Activated CD8-positive, alpha-beta T cell treated with anti-CD3 and anti-CD28 coated beads, Interleukin-2, amount 10 ng/mL, durations not matched to agents 7 days and 5 days (primary cell): ENCODE measurements at regions not wholly inside any gene's neighbourhood (a gene's known extent, or its start where the extent isn't known, plus 50 kb on each side); places are given as distances from the start of the nearest gene placed in this dataset.

Experiments
- ATAC-seq: fragments of 150-1000 bp; cut with Tn5 transposase; one replicate; pipeline ENCODE4 v1.10.0; 2021; ENCODE audit warnings: moderate library complexity
- CTCF ChIA-PET: fragments of 350-600 bp; sonication (Branson Sonifier 250); formaldehyde crosslinking; loops from one replicate; lab custom pipeline; 2021; ENCODE audit warnings: antibody characterized with exemption; lab: Charles Lee
- POLR2A ChIA-PET: fragments of 350-600 bp; sonication (Branson Sonifier 250); formaldehyde crosslinking; loops from one replicate; lab custom pipeline; 2021; ENCODE audit warnings: antibody characterized with exemption; lab: Charles Lee
- DNase-seq: peaks from one replicate; pipeline ENCODE4 v3.0.0-alpha.2; 2020
- H3K27ac Mint-ChIP-seq: one replicate; pipeline ENCODE4 v1.8.0; 2021; ENCODE audit warnings: mild to moderate bottlenecking, mixed read lengths
- H3K27me3 Mint-ChIP-seq: one replicate; pipeline ENCODE4 v1.8.0; 2021; ENCODE audit warnings: low read depth, mixed read lengths
- H3K36me3 Mint-ChIP-seq: one replicate; pipeline ENCODE4 v1.8.0; 2021; ENCODE audit warnings: low read depth, mixed read lengths
- H3K4me1 Mint-ChIP-seq: one replicate; pipeline ENCODE4 v1.8.0; 2021; ENCODE audit warnings: low read depth, mixed read lengths
- H3K4me3 Mint-ChIP-seq: one replicate; pipeline ENCODE4 v1.8.0; 2021; ENCODE audit warnings: mild to moderate bottlenecking, mixed read lengths
- H3K9me3 Mint-ChIP-seq: one replicate; pipeline ENCODE4 v1.8.0; 2022; ENCODE audit warnings: mixed read lengths; ENCODE audit not compliant: insufficient read depth

DNA sequence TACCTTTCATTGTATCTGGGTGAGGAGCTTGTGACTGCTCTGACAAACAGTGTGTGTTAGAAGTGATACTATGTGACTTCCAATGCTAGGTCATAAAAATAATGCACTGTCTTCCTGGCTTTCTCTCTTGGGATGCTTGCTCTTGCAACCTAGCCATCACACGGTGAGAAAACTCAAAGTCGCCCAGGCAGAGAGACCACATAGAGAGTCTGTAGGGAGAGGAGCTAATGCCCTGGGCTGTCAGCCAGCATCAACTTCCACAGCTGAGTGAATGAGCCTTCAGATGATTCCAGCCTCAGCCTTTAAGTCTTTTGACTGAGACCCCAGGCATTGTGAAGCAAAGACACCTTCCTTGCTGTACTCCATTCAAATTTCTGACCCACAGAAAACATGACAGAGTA, 220.6 kb upstream of the SGO1 start:
- H3K36me3 Mint-ChIP-seq = no peaks in the 10 kb centered on the region
- ATAC-seq (no peak), DNase-seq (no peak)
- ChIA-PET POLR2A (no interaction called here), CTCF (no interaction called here)
- no peaks in the 10 kb centered on the region for H3K27me3 Mint-ChIP-seq
- H3K27ac Mint-ChIP-seq = no peak overlapping the region
- no peaks in the 10 kb centered on the region for H3K9me3 Mint-ChIP-seq
- H3K4me1 Mint-ChIP-seq = no peaks in the 10 kb centered on the region
- H3K4me3 Mint-ChIP-seq = no peak overlapping the region

DNA sequence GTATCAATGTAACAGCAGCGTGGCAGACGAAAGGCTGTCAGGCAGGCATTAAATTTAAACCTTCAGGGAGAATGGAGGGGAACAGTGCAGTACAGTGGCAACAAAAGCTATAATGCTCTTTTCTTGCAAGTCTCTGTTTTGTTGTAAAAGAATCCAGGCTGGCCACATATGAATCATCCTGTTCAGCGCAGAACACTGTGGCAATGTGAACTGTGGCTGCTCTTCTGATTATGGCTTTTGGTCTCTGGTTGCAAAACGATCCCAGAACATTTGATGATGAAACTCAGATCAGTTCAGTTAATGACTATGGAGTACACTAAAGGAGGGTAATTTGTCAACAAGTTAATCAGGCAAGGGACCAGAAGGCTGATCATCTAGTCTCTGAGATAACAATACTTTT, 219.7 kb upstream of the SGO1 start:
- Mint-ChIP-seq H3K27ac (no peak overlapping the region), H3K27me3 (no peaks in the 10 kb centered on the region), H3K4me3 (no peak overlapping the region), H3K36me3 (no peaks in the 10 kb centered on the region), H3K9me3 (no peaks in the 10 kb centered on the region), H3K4me1 (no peaks in the 10 kb centered on the region)
- ChIA-PET POLR2A (no interaction called here), CTCF (no interaction called here)
- no peak for ATAC-seq
- no peak for DNase-seq

DNA sequence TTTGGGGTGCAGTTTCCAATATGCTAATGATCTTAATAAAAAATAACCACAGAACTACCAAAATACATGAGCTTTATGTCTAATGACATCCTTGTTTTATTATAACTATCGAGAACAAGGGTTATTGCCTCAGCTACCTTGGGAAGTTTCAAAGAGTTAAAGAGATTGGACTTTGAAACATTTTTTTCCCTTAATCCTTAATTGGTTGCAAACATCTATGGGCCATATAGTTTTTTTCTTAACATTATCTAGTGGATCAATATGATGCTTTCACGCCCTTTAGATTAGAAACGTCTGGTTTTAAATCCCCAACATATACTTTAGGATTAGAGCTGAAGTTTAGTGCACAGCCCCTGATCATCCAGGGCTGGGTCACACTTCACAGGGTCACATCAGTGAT, 219.2 kb upstream of the SGO1 start:
- H3K9me3 Mint-ChIP-seq = no peaks in the 10 kb centered on the region
- H3K4me1 Mint-ChIP-seq = no peaks in the 10 kb centered on the region
- no peak overlapping the region for H3K4me3 Mint-ChIP-seq
- ChIA-PET POLR2A (no interaction called here), CTCF (no interaction called here)
- ATAC-seq (no peak), DNase-seq (no peak)
- no peaks in the 10 kb centered on the region for H3K27me3 Mint-ChIP-seq
- no peaks in the 10 kb centered on the region for H3K36me3 Mint-ChIP-seq
- H3K27ac Mint-ChIP-seq = no peak overlapping the region

DNA sequence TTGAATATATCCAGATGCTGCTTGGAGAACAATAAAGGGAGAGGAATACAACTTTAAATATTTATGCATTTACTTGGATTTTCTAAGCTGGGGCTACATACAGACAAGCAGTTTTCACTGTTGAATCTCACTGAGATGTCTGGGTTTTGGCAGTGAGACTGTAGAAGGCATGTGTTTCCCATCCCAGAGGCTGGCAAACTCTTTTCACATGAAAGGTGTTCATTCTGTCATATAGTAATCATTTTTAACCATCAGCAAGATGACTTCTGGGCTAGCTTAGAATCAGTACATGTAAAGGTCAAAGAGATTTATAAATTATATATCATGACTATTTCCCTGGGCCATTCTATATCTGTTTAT, 218.7 kb upstream of the SGO1 start:
- no peak overlapping the region for H3K4me3 Mint-ChIP-seq
- H3K27me3 Mint-ChIP-seq = no peaks in the 10 kb centered on the region
- DNase-seq (no peak), ATAC-seq (no peak)
- ChIA-PET CTCF (no interaction called here), POLR2A (no interaction called here)
- no peaks in the 10 kb centered on the region for H3K9me3 Mint-ChIP-seq
- no peaks in the 10 kb centered on the region for H3K4me1 Mint-ChIP-seq
- H3K36me3 Mint-ChIP-seq = no peaks in the 10 kb centered on the region
- no peak overlapping the region for H3K27ac Mint-ChIP-seq

DNA sequence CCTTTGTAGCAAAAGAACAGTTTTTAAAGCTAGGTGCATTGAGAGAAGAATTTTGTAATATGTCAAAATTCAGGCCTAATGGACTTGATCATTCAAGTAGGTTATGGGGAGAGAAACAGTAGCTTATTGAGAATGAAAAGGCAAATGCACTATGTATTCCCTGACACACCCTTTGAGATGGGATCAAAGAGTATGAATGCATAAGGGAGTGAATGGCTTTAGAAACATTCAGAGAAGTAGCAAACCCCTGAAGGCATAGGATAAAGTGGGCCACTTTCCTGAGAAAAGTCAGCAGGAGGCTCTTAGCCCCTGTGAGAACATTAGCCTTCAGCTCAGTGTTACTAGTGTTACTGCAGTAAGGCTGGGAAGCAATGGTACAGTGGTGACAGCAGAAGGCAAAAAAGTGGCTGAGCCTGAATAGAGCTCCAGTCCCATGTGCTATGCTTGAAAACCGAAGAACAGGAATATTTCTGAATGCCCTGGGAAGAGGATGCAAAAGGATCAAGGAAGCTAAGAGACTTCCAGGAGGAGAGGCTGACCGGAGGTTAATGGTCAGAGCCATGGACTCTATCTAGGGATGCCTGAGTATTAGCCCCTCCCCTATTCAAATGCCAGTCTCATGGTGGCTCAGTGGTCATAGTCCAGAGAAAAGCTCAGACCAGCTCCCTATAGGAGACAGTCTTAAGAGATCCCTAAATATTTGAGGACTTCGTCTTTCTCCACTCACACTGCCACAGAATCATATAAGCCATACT, 218.2 kb upstream of the SGO1 start:
- no peaks in the 10 kb centered on the region for H3K36me3 Mint-ChIP-seq
- CTCF ChIA-PET = no interaction called here
- H3K4me3 Mint-ChIP-seq = no peak overlapping the region
- no peaks in the 10 kb centered on the region for H3K9me3 Mint-ChIP-seq
- DNase-seq (no peak), ATAC-seq (no peak)
- no peaks in the 10 kb centered on the region for H3K4me1 Mint-ChIP-seq
- POLR2A ChIA-PET = interaction anchor here (0.6 kb wide), 1 partner anchor 1035 kb away, joined by 3 read pairs; no protein-coding TSS in a partner anchor
- no peaks in the 10 kb centered on the region for H3K27me3 Mint-ChIP-seq
- H3K27ac Mint-ChIP-seq = no peak overlapping the region

DNA sequence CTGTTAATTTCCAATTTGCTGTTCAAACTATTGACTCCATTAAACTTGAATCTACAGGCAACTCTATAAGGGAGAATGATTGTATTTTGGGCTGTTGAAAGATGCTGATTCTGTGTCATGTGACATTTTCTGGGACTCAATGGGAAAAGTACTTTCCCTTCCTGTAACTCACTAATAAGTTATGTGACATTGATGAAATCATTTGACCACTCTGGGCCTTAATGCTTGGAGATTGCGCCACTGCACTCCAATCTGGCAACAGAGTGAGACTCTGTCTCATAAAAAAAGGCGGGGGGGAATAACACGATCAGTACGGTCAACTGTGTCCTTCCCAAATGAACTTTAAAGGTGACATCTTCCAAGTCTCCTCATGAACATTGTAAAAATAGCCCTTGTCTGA, 215.2 kb upstream of the SGO1 start:
- H3K9me3 Mint-ChIP-seq = no peaks in the 10 kb centered on the region
- no peak for ATAC-seq
- no peak for DNase-seq
- H3K27me3 Mint-ChIP-seq = no peaks in the 10 kb centered on the region
- H3K36me3 Mint-ChIP-seq = no peaks in the 10 kb centered on the region
- H3K27ac Mint-ChIP-seq = no peak overlapping the region
- H3K4me3 Mint-ChIP-seq = no peak overlapping the region
- no peaks in the 10 kb centered on the region for H3K4me1 Mint-ChIP-seq
- ChIA-PET POLR2A (no interaction called here), CTCF (no interaction called here)

DNA sequence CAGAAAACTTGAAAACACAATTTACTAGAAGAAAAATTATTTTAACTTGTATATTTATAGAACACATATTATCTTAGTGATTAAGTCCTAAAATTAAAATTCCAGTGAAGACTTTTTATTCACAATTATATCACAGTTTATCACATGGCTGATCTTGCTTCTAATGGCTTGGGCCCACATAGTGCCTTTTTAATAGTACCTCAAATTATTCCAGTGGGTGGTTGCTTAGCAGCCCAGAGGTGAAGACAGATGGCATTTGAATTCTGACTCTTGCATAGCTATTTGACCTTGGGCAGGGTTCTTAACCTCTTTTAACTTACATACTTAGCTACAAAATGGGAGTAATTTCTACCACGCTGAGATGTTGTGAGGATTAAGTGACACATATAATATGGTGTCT, 214.7 kb upstream of the SGO1 start:
- Mint-ChIP-seq H3K4me1 (no peaks in the 10 kb centered on the region), H3K36me3 (no peaks in the 10 kb centered on the region), H3K4me3 (no peak overlapping the region), H3K27ac (no peak overlapping the region), H3K27me3 (no peaks in the 10 kb centered on the region), H3K9me3 (no peaks in the 10 kb centered on the region)
- ChIA-PET CTCF (no interaction called here), POLR2A (no interaction called here)
- DNase-seq = no peak
- no peak for ATAC-seq

DNA sequence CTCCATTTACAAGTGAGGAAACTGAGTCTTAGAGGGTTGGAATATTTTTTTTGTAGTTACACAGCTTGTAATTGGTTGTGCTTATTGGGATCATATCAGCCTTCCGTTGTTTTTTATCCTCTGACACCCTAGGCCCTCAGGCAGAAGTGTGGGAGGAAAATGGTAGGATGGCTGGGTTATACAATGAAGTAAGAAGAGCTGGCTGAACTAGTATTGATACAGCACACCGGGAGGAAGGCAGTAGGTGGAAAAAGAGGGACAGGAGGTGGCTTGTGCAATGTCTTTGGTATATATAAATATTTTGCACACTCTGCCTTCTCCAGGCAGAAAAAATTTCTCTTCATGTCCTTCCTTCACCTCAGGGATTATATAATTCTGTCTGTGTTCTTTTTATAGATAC, 214.3 kb upstream of the SGO1 start:
- POLR2A ChIA-PET = no interaction called here
- no peaks in the 10 kb centered on the region for H3K36me3 Mint-ChIP-seq
- no peak overlapping the region for H3K27ac Mint-ChIP-seq
- ATAC-seq (no peak), DNase-seq (no peak)
- H3K9me3 Mint-ChIP-seq = no peaks in the 10 kb centered on the region
- CTCF ChIA-PET = no interaction called here
- H3K4me1 Mint-ChIP-seq = no peaks in the 10 kb centered on the region
- no peak overlapping the region for H3K4me3 Mint-ChIP-seq
- H3K27me3 Mint-ChIP-seq = no peaks in the 10 kb centered on the region

DNA sequence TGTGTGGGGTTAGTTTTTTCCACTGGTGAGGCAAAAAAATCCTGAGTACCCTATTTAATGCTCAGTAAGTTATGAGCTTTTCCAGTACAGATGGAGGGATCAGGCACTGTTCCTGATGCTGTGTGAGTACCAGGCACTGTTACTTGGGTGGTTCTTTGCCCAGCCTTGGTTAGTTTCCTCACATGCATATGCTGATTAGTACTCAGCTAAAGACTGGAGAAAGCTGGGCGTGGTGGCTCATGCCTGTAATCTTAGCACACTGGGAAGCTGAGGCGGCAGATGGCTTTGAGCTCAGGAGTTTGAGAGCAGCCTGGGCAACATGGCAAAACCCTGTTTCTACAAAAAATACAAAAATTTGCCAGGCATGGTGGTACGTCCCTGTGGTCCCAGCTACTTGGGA, 210.3 kb upstream of the SGO1 start:
- H3K36me3 Mint-ChIP-seq = no peaks in the 10 kb centered on the region
- no peaks in the 10 kb centered on the region for H3K27me3 Mint-ChIP-seq
- no peak for DNase-seq
- H3K27ac Mint-ChIP-seq = no peak overlapping the region
- no peak overlapping the region for H3K4me3 Mint-ChIP-seq
- no peaks in the 10 kb centered on the region for H3K9me3 Mint-ChIP-seq
- no peak for ATAC-seq
- ChIA-PET POLR2A (no interaction called here), CTCF (no interaction called here)
- no peaks in the 10 kb centered on the region for H3K4me1 Mint-ChIP-seq

DNA sequence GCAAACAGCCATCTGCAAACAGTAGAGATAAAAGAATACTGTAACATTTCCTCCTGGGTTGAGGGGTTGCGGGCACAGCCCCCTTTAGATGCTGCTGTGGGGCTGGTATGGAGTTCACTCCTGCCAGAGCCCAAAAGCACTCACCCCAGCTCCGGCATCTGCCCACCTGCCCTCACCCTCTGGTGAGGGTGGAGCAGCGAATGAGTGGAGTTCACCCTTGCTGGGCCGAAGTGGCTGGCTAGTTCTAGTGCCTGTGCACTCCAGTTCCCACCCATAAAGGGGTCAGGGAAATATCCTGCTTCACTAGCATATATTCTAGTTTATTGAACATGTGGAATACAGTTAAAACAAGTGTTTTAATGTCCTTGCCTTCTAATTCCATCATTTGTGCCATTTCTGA, 209.7 kb upstream of the SGO1 start:
- DNase-seq (no peak), ATAC-seq (no peak)
- no peaks in the 10 kb centered on the region for H3K9me3 Mint-ChIP-seq
- no peak overlapping the region for H3K4me3 Mint-ChIP-seq
- POLR2A ChIA-PET = no interaction called here
- no peak overlapping the region for H3K27ac Mint-ChIP-seq
- no peaks in the 10 kb centered on the region for H3K36me3 Mint-ChIP-seq
- H3K27me3 Mint-ChIP-seq = no peaks in the 10 kb centered on the region
- no peaks in the 10 kb centered on the region for H3K4me1 Mint-ChIP-seq
- CTCF ChIA-PET = no interaction called here

DNA sequence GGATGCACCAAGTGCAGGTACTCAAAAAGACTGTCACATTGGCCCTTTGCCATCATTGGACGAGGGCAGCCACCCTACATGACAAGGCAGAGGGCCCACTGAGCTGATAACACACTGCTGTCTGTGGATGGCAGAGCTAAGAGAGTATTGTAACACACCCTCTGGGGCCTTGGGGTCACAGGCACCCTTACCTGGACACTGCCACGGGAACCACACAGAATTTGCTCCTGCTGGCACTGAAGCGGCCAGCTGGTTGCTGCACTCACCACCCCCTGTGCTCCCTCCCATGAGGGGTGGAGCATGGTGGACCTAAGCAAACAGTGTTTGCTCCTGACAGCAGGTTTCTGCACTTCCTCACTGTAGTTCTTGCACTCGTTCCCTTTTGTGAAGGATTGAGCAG, 208.2 kb upstream of the SGO1 start:
- no peak for DNase-seq
- no peak overlapping the region for H3K4me3 Mint-ChIP-seq
- H3K4me1 Mint-ChIP-seq = no peaks in the 10 kb centered on the region
- H3K27me3 Mint-ChIP-seq = no peaks in the 10 kb centered on the region
- no peaks in the 10 kb centered on the region for H3K36me3 Mint-ChIP-seq
- ATAC-seq = no peak
- no peak overlapping the region for H3K27ac Mint-ChIP-seq
- ChIA-PET POLR2A (no interaction called here), CTCF (no interaction called here)
- no peaks in the 10 kb centered on the region for H3K9me3 Mint-ChIP-seq

DNA sequence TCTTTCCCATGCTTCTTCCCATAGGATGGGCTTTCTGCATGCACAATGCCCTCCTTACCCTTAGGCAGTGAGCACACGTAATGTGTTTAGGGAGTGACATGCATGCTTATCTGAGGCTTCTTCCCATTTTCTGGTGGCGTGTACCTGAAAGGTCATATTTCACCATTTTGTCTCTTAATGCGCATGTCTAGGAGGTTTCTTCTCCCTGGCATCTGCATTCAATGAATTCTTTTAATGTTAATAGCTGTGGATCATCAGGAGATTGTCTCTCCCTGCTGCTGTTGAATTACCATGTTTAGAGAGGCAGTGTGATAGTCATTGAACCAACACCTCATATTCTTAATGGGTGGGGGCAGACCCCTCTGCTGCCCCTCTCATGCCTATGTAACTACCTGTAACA, 205.6 kb upstream of the SGO1 start:
- Mint-ChIP-seq H3K36me3 (no peaks in the 10 kb centered on the region), H3K27ac (no peak overlapping the region), H3K4me1 (no peaks in the 10 kb centered on the region), H3K9me3 (no peaks in the 10 kb centered on the region), H3K27me3 (no peaks in the 10 kb centered on the region), H3K4me3 (no peak overlapping the region)
- ATAC-seq (no peak), DNase-seq (no peak)
- ChIA-PET POLR2A (no interaction called here), CTCF (no interaction called here)

DNA sequence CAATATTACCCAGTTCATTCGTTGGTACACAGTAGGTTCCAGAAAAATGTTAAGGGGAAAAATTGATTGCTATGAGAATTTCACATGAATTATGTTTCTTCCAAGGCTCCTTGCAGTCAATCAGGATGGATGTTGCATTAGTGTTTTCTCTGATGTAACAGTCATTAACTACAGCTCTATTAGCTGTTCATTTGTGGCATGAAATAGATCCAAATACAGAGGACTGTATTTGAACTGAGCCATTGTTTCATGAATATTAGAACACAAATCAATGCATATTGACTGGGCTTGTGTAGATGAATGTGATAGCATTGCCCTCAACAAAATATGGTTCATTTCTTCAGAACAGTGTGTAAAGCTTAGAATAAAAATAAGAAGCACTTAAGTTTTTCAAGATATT, 203.0 kb upstream of the SGO1 start:
- Mint-ChIP-seq H3K27me3 (no peaks in the 10 kb centered on the region), H3K9me3 (no peaks in the 10 kb centered on the region), H3K36me3 (no peaks in the 10 kb centered on the region), H3K4me1 (no peaks in the 10 kb centered on the region), H3K27ac (no peak overlapping the region), H3K4me3 (no peak overlapping the region)
- ATAC-seq (no peak), DNase-seq (no peak)
- ChIA-PET POLR2A (no interaction called here), CTCF (no interaction called here)
